ENCODE measurements at regions not wholly inside any gene's neighbourhood (a gene's known extent, or its start where the extent isn't known, plus 50 kb on each side); places are given as distances from the start of the nearest gene placed in this dataset.
"Not testable (repeated sequence)": the region's sequence is repeated elsewhere in the genome, so short reads cannot be mapped to it uniquely, and the experiment has no call there.

DNA sequence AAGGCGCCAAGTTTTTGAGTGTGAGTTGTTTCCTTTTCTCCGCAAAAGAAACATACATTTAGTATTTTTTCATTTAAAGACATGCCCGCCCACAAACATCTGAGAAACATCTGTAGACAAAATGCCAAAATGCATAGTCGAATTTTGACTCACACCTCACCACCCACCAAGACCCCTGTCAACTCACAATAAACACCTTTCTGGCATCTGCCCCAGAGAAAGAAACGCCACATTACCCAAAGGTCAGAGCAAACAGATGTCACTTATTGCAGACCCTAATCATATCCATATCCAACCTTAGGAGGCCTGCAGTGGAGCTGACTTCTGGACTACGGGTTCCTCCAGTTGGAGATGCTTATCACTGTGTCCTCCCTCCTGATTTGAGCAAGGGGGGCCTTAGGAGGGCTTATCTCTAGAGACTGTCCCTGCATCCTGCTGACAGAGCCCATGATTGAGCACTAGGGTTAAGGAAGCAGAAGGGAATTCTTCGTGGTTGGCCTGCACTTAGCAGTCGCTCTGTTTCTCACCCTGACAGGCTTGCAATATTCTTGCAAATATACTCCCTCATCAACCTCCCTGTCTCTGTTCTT is 90.5 kb upstream of the TBX18 start:
- ChIA-PET POLR2A (no interaction called here), CTCF (no interaction called here)
- no peak for DNase-seq (ENCODE audit: extremely low spot score)
- TF ChIP-seq L3MBTL2 (conservative IDR thresholded peaks at IDR 0.05), result no peak

DNA sequence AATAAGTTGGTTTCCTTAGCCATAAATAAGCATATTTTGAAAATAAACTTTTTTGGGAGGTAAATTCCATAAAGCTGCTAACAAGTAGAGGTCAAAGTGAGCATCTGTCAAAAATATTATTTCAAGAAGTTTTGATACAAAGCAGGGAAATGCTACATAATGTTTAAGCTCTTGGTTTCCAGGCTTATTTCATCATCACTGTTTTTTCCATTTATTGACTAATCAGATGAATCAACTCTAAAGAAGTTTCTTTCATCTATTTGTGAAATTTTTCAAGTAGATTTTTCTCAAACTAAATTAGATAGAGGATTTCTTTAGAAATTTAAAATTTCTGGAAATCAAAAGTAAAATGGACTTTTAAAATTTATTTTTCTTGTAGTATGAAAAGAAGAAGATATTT is 89.5 kb upstream of the TBX18 start:
- no peak for DNase-seq (ENCODE audit: extremely low spot score)
- no peak for TF ChIP-seq HDGF (IDR thresholded peaks at IDR 0.05; ENCODE audit: borderline replicate concordance)
- TF ChIP-seq SP1 (IDR thresholded peaks at IDR 0.05), result no peak
- TF ChIP-seq CTBP1 (IDR thresholded peaks at IDR 0.05; ENCODE audit: borderline replicate concordance), result no peak
- ChIA-PET POLR2A (no interaction called here), CTCF (no interaction called here)

DNA sequence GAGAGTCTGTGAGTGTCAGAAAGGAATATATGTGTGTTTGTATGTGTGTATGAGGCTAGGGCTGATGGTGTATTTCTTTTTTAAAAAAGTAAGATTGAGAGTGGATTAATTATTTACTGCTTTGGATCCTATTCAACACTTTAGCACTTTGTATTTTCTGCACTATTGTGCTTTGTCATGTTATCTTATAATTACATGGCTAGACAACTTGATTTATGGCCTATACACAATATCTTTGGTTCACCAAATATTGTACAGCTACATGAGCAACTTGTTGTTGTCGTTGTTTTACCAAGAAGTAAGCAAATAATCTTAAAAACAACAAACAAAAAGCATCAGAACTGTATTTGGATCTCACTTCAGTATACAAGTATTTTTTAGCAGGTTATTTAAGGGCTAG is 84.6 kb upstream of the TBX18 start:
- POLR2A ChIA-PET, result interaction anchor here (1.5 kb wide), 1 partner anchor 84 kb away, joined by 4 read pairs; the partner anchor contains the start of gene TBX18
- DNase-seq (ENCODE audit: extremely low spot score), result no peak
- CTCF ChIA-PET, result no interaction called here
- TF ChIP-seq TARDBP (IDR thresholded peaks at IDR 0.05), result no peak
- TF ChIP-seq SUZ12 (IDR thresholded peaks at IDR 0.05), result no peak
- TF ChIP-seq, protein P1, sequence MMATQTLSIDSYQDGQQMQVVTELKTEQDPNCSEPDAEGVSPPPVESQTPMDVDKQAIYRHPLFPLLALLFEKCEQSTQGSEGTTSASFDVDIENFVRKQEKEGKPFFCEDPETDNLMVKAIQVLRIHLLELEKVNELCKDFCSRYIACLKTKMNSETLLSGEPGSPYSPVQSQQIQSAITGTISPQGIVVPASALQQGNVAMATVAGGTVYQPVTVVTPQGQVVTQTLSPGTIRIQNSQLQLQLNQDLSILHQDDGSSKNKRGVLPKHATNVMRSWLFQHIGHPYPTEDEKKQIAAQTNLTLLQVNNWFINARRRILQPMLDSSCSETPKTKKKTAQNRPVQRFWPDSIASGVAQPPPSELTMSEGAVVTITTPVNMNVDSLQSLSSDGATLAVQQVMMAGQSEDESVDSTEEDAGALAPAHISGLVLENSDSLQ (IDR thresholded peaks at IDR 0.05), result peak; percentile 56; the same call in 1 of the 2 replicates
- no peak for TF ChIP-seq HDGF (IDR thresholded peaks at IDR 0.05; ENCODE audit: borderline replicate concordance)

DNA sequence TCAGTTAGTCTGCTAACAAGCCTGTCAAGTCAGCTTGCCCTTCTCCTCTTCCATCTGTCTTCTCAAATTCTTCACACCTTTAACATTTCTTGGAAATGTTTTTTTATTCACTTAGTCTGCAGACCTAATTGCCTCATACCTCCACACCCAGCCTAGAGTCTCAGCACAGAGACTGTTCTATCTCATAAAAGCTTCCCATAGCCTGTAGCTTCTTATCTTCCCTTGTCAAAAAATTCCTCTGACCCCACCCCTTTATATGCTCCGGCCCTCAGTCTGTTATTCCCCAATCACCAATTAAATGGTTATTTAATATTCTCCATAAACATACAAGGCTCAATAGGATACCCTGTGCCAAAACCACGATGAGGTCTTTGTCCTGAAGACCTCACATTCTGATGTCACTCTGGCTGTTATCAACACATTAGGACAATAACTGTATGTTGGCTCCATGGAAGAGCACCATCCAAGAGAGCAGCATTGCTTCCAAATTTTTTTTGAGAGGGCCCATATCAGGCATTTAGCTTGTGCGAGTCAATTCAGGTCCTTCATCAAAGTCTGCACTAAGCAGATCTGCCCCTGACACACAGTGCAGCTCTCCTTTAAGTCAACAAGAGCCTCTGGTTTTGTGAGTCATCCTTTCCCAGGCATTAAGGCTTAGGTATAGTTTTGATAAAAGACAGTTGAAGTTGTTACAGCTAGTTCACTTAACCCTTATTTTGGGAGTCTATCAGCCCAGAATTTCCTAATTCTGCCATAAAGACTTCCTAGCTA is 83.2 kb upstream of the TBX18 start:
- peak; percentile 10 for DNase-seq (ENCODE audit: extremely low spot score)
- TF ChIP-seq NFRKB (IDR thresholded peaks at IDR 0.05), result no peak
- TF ChIP-seq SP1 (IDR thresholded peaks at IDR 0.05), result no peak
- TF ChIP-seq FOXK2 (IDR thresholded peaks at IDR 0.05), result no peak
- TF ChIP-seq LEF1 (IDR thresholded peaks at IDR 0.05; ENCODE audit: borderline replicate concordance), result no peak
- no peak for TF ChIP-seq SUZ12 (IDR thresholded peaks at IDR 0.05)
- no peak for TF ChIP-seq TARDBP (IDR thresholded peaks at IDR 0.05)
- no peak for TF ChIP-seq ARNT (IDR thresholded peaks at IDR 0.05)
- no peak for TF ChIP-seq L3MBTL2 (conservative IDR thresholded peaks at IDR 0.05)
- no peak for TF ChIP-seq HDGF (IDR thresholded peaks at IDR 0.05; ENCODE audit: borderline replicate concordance)
- TF ChIP-seq BHLHE40 (IDR thresholded peaks at IDR 0.05; ENCODE audit: borderline replicate concordance), result no peak
- TF ChIP-seq, protein P1 (IDR thresholded peaks at IDR 0.05), result no peak
- no peak for TF ChIP-seq FOXM1 (IDR thresholded peaks at IDR 0.05; ENCODE audit: borderline replicate concordance)
- TF ChIP-seq ELF4 (IDR thresholded peaks at IDR 0.05), result no peak
- TF ChIP-seq ZNF384 (IDR thresholded peaks at IDR 0.05), result no peak
- ChIA-PET POLR2A (interaction anchor here (0.7 to 1.5 kb wide), 2 partner anchors 35 to 83 kb away, joined by 4 read pairs; partner anchors contain the start of gene TBX18), CTCF (interaction anchor here (0.5 to 0.6 kb wide), 2 partner anchors 70 to 165 kb away, joined by 3 to 4 read pairs; no protein-coding TSS in a partner anchor)

DNA sequence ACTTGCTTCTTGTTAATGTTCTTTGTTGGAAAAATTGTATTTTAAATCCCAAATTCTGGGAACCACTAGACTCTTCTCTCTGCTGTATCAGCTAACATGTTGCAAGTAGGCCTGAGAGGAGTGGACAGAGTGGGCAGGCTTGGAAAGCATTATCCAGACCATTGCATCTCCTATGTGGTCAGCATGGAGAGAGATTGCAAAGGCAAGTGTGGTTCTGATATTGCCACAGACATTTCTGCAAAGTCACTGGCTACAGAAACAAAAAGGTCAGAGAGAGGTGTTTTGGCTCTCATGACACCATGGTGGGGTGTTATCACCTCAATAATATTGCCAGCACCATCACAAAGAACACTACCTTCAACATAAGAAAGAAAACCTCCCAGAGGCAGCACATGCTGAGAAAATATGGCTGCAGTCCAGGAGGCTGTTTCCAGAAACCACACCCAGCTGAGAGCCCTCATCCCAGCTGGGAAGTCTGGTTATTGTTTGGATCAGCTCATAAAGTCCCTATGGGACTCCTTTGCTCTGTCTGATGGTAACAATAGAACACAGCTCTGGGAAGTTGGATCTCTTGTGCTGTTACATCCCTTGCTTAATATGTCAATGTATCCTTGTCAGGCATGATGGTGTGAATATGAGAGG is 78.2 kb upstream of the TBX18 start:
- TF ChIP-seq FOXK2 (IDR thresholded peaks at IDR 0.05) (no peak), TARDBP (IDR thresholded peaks at IDR 0.05) (no peak), HDGF (IDR thresholded peaks at IDR 0.05; ENCODE audit: borderline replicate concordance) (no peak), SUZ12 (IDR thresholded peaks at IDR 0.05) (no peak), SP1 (IDR thresholded peaks at IDR 0.05) (no peak), NFRKB (IDR thresholded peaks at IDR 0.05) (no peak), L3MBTL2 (conservative IDR thresholded peaks at IDR 0.05) (no peak), FOXM1 (IDR thresholded peaks at IDR 0.05; ENCODE audit: borderline replicate concordance) (no peak), ZNF384 (IDR thresholded peaks at IDR 0.05) (no peak), BHLHE40 (IDR thresholded peaks at IDR 0.05; ENCODE audit: borderline replicate concordance) (no peak), ELF4 (IDR thresholded peaks at IDR 0.05) (no peak), LEF1 (IDR thresholded peaks at IDR 0.05; ENCODE audit: borderline replicate concordance) (no peak), CTBP1 (IDR thresholded peaks at IDR 0.05; ENCODE audit: borderline replicate concordance) (no peak), ARNT (IDR thresholded peaks at IDR 0.05) (no peak), FOXA1 (IDR thresholded peaks at IDR 0.05) (no peak)
- TF ChIP-seq, protein P1 (IDR thresholded peaks at IDR 0.05), result no peak
- POLR2A ChIA-PET, result no interaction called here

DNA sequence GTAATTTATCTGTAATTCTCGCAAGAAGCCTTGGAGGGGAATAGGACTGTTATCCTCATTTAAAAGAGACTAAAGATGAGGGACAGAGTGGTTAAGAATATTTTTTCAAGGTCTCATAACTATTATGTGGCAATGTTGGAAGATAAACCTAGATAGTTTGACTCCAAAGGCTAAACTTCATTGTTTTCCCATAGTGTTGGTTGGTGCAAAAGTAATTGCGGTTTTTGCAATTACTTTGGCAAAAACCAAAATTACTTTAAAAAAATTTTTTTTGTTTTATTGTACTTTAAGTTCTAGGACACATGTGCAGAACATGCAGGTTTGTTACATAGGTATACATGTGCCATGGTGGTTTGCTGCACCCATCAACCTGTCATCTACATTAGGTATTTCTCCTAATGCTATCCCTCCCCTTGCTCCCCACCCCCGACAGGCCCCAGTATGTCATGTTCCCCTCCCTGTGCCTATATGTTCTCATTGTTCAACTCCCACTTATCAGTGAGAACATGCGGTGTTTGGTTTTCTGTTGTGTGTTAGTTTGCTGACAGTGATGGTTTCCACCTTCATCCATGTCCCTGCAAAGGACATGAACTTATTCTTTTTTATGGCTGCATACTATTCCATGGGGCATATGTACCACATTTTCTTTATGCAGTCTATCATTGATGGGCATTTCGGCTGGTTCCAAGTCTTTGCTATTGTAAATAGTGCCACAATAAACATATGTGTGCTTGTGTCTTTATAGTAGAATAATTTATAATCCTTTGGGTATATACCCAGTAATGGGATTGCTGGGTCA is 72.9 kb upstream of the TBX18 start:
- POLR2A ChIA-PET; DNase-seq (ENCODE audit: extremely low spot score); CTCF ChIA-PET: not testable (repeated sequence)
- peak; percentile 64; the same call in 1 of the 2 replicates for TF ChIP-seq ELF4 (IDR thresholded peaks at IDR 0.05)

More for the DNA sequence above, 78.2 kb upstream of the TBX18 start:
- no peak for DNase-seq (ENCODE audit: extremely low spot score)
- CTCF ChIA-PET, result no interaction called here

Data from HEK293T (cell line).